ENCODE measurements at regions not wholly inside any gene's neighbourhood (a gene's known extent, or its start where the extent isn't known, plus 50 kb on each side); places are given as distances from the start of the nearest gene placed in this dataset.

DNA sequence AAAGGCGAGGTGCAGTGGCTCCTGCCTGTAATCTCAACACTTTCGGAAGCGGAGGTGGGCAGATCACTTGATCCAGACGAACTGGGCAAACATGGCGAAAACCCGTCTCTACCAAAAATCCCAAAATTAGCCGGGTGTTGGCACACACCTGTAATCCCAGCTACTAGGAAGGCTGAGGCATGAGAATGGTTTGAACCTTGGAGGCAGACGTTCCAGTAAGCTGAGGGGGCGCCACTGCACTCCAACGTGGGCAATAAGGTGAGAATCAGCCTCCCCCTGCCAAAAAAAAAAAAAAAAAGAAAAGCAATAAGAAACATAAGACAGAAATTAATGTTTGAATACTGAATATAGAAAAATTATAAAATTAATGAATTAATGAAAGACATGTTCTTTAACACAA, 928.7 kb downstream of the LRFN5 start:
- H3K27ac Mint-ChIP-seq = no peak overlapping the region
- no peaks in the 10 kb centered on the region for H3K36me3 Mint-ChIP-seq (ENCODE audit: low read depth)
- DNase-seq = no peak
- peaks cover 3% of the 10 kb centered on the region for H3K27me3 Mint-ChIP-seq (ENCODE audit: low read depth, poor library complexity)
- H3K9me3 Mint-ChIP-seq = no peaks in the 10 kb centered on the region
- no peak overlapping the region for H3K4me3 Mint-ChIP-seq
- TF ChIP-seq, protein P1, sequence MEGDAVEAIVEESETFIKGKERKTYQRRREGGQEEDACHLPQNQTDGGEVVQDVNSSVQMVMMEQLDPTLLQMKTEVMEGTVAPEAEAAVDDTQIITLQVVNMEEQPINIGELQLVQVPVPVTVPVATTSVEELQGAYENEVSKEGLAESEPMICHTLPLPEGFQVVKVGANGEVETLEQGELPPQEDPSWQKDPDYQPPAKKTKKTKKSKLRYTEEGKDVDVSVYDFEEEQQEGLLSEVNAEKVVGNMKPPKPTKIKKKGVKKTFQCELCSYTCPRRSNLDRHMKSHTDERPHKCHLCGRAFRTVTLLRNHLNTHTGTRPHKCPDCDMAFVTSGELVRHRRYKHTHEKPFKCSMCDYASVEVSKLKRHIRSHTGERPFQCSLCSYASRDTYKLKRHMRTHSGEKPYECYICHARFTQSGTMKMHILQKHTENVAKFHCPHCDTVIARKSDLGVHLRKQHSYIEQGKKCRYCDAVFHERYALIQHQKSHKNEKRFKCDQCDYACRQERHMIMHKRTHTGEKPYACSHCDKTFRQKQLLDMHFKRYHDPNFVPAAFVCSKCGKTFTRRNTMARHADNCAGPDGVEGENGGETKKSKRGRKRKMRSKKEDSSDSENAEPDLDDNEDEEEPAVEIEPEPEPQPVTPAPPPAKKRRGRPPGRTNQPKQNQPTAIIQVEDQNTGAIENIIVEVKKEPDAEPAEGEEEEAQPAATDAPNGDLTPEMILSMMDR (IDR thresholded peaks at IDR 0.05) = no peak
- no peaks in the 10 kb centered on the region for H3K4me1 Mint-ChIP-seq

DNA sequence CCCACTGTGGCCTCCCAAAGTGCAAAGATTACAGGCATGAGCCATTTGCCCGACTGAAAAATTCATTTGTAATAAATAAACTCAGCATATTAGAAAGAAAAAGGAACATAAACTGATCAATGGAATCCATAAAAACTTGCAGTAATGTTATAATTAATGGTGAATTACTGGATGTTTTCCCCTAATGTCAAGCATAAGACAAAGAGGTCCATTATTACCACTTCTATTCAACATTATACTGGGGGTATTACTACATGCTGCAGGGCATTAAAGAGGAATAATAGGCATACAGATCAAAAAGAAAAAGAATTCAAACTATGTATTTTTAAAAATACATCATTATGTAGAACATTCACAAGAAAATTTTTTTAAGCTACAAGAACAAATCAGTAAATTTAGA, 926.8 kb downstream of the LRFN5 start:
- TF ChIP-seq, protein P1 (IDR thresholded peaks at IDR 0.05) = no peak
- no peaks in the 10 kb centered on the region for H3K36me3 Mint-ChIP-seq (ENCODE audit: low read depth)
- no peak overlapping the region for H3K4me3 Mint-ChIP-seq
- no peak overlapping the region for H3K27ac Mint-ChIP-seq
- H3K9me3 Mint-ChIP-seq = no peaks in the 10 kb centered on the region
- no peaks in the 10 kb centered on the region for H3K4me1 Mint-ChIP-seq
- no peak for DNase-seq
- peaks cover under 1% of the 10 kb centered on the region for H3K27me3 Mint-ChIP-seq (ENCODE audit: low read depth, poor library complexity)

DNA sequence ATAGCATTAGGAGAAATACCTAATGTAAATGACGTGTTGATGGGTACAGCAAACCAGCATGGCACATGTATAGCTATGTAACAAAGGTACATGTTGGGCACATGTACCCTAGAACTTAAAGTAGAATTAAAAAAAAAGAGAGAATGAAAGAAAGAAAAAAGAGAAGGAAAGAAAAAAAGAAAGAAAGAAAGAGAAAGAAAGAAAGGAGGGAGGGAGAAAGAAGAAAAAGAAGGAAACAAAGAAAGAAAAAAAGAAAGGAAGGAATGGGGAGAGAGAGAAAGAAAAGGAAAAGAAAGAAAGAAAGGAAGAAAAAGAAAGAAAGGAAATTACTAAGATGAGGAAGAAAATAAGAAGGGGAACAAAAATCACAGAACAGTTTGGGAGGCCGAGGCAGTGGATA, 925.5 kb downstream of the LRFN5 start:
- TF ChIP-seq, protein P1 (IDR thresholded peaks at IDR 0.05) = no peak
- Mint-ChIP-seq H3K4me1 (no peaks in the 10 kb centered on the region), H3K4me3 (no peak overlapping the region), H3K27me3 (ENCODE audit: low read depth, poor library complexity) (no peaks in the 10 kb centered on the region), H3K9me3 (no peaks in the 10 kb centered on the region), H3K27ac (no peak overlapping the region), H3K36me3 (ENCODE audit: low read depth) (no peaks in the 10 kb centered on the region)
- DNase-seq = no peak

DNA sequence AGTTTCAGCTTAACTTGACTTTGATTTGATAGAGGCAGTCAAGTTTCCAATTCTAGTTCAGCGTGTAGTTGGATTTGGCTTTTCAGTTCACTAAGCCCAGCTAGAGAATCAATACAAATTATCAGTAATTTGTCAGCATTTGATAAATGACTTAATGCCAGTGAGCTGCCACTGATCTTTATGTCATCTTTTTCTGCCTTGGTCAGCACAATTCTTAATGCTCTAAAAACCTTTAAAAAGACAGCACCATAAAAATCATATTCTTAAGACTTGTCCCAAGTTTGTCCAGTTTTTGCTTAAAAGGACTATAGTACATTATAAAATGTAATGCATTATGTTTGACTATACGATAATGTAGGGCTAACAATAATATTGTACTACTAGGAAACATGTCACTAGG, 920.5 kb downstream of the LRFN5 start:
- Mint-ChIP-seq H3K4me3 (no peak overlapping the region), H3K9me3 (no peaks in the 10 kb centered on the region), H3K27ac (no peak overlapping the region), H3K4me1 (no peaks in the 10 kb centered on the region), H3K36me3 (ENCODE audit: low read depth) (no peaks in the 10 kb centered on the region), H3K27me3 (ENCODE audit: low read depth, poor library complexity) (no peaks in the 10 kb centered on the region)
- TF ChIP-seq, protein P1 (IDR thresholded peaks at IDR 0.05) = no peak
- no peak for DNase-seq

DNA sequence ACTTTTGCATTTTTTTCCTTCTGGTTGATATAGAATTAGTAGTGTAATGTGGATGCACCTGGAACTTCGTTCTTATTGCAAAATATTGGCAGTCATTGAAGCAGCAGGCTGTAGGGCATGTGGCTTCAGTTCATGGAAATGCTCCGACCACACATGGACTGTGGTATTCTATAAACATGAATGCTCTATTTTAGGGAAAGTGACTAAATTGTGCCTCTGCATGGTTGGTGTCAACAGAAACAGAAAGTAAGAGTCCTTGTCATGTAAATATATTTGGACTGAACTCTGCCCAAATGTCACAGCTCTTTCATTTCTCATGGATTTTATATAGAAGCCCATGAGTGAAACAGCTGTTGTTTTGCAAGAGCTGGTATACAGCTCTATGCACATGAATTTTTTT, 917.0 kb downstream of the LRFN5 start:
- TF ChIP-seq, protein P1 (IDR thresholded peaks at IDR 0.05) = no peak
- H3K9me3 Mint-ChIP-seq = no peaks in the 10 kb centered on the region
- H3K4me1 Mint-ChIP-seq = no peaks in the 10 kb centered on the region
- no peaks in the 10 kb centered on the region for H3K36me3 Mint-ChIP-seq (ENCODE audit: low read depth)
- no peaks in the 10 kb centered on the region for H3K27me3 Mint-ChIP-seq (ENCODE audit: low read depth, poor library complexity)
- no peak overlapping the region for H3K4me3 Mint-ChIP-seq
- H3K27ac Mint-ChIP-seq = no peak overlapping the region
- DNase-seq = no peak

DNA sequence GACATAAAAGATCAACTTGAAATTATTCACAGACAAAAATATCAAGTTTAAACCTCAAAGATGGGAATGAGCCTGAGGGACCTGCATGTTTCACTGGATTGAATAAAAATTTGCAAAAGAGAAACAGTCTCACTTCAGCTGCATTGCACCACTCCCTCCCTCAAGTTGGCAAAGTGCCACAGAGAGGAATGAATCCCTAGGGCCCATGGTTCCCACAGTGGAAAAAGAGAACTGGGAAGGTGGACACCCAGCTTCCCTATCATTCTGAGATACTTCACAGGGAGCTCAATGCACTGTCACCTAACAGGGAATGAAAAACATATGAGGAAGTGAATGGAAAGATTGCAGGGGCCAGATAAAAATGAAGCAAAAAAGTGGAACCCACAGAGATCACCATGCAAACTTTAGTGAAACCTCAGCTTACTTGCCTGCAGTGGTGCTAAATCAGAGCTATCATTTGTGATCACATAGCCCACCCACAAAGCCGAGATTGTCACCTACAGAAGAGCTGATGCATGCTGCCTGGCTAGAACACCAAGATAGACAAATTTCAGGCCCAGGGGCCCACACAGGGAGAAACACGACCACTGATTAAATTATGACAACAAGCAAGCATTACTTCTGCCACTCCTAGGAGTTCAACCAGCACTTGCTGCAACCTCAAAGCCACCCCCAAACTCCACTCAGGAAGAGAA, 911.3 kb downstream of the LRFN5 start:
- Mint-ChIP-seq H3K4me3 (no peak overlapping the region), H3K27me3 (ENCODE audit: low read depth, poor library complexity) (no peaks in the 10 kb centered on the region), H3K4me1 (no peaks in the 10 kb centered on the region), H3K27ac (no peak overlapping the region), H3K36me3 (ENCODE audit: low read depth) (no peaks in the 10 kb centered on the region), H3K9me3 (no peaks in the 10 kb centered on the region)
- DNase-seq = no peak
- TF ChIP-seq, protein P1 (IDR thresholded peaks at IDR 0.05) = no peak

Data from nephron progenitor cell (in vitro differentiated cells).